ENCODE measurements at regions not wholly inside any gene's neighbourhood (a gene's known extent, or its start where the extent isn't known, plus 50 kb on each side); places are given as distances from the start of the nearest gene placed in this dataset.

- no peak for DNase-seq (ENCODE audit: low read depth)
These were observed 130.1 kb upstream of the INHBA start for GRCh38 chr7:41832941-41833340.

- DNase-seq (ENCODE audit: low read depth) = no peak
These were observed 127.4 kb upstream of the INHBA start for GRCh38 chr7:41830271-41830670.

- no peak for DNase-seq (ENCODE audit: low read depth)
These were observed 126.0 kb upstream of the INHBA start for GRCh38 chr7:41828911-41829310.

GRCh38 chr7:41826641-41827040 is 123.8 kb upstream of the INHBA start:
- no peak for DNase-seq (ENCODE audit: low read depth)

- DNase-seq (ENCODE audit: low read depth) = no peak
These were observed 123.1 kb upstream of the INHBA start for GRCh38 chr7:41825927-41826480.

GRCh38 chr7:41824284-41824683 is 121.4 kb upstream of the INHBA start:
- no peak for DNase-seq (ENCODE audit: low read depth)

GRCh38 chr7:41822259-41822817 is 119.4 kb upstream of the INHBA start:
- DNase-seq (ENCODE audit: low read depth) = no peak

- DNase-seq (ENCODE audit: low read depth) = no peak
These were observed 118.8 kb upstream of the INHBA start for GRCh38 chr7:41821521-41822213.

- no peak for DNase-seq (ENCODE audit: low read depth)
These were observed 117.3 kb upstream of the INHBA start for GRCh38 chr7:41820111-41820671.

GRCh38 chr7:41819645-41820044 is 116.8 kb upstream of the INHBA start:
- no peak for DNase-seq (ENCODE audit: low read depth)

GRCh38 chr7:41818765-41819398 is 116.0 kb upstream of the INHBA start:
- no peak for DNase-seq (ENCODE audit: low read depth)

GRCh38 chr7:41817386-41817785 is 114.5 kb upstream of the INHBA start:
- DNase-seq (ENCODE audit: low read depth) = no peak

- DNase-seq (ENCODE audit: low read depth) = no peak
These were observed 113.2 kb upstream of the INHBA start for GRCh38 chr7:41816111-41816510.

GRCh38 chr7:41814888-41815287 is 112.0 kb upstream of the INHBA start:
- DNase-seq (ENCODE audit: low read depth) = no peak

GRCh38 chr7:41813286-41813685 is 110.4 kb upstream of the INHBA start:
- DNase-seq (ENCODE audit: low read depth) = no peak

GRCh38 chr7:41811941-41812340 is 109.1 kb upstream of the INHBA start:
- DNase-seq (ENCODE audit: low read depth) = no peak

- no peak for DNase-seq (ENCODE audit: low read depth)
These were observed 107.2 kb upstream of the INHBA start for GRCh38 chr7:41809940-41810576.

- DNase-seq (ENCODE audit: low read depth) = no peak
These were observed 106.6 kb upstream of the INHBA start for GRCh38 chr7:41809529-41809939.

GRCh38 chr7:41809116-41809515 is 106.2 kb upstream of the INHBA start:
- DNase-seq (ENCODE audit: low read depth) = no peak

GRCh38 chr7:41808541-41808940 is 105.7 kb upstream of the INHBA start:
- DNase-seq (ENCODE audit: low read depth) = no peak

- no peak for DNase-seq (ENCODE audit: low read depth)
These were observed 100.7 kb upstream of the INHBA start for GRCh38 chr7:41803569-41803968.

GRCh38 chr7:41796331-41796730 is 93.4 kb upstream of the INHBA start:
- no peak for DNase-seq (ENCODE audit: low read depth)
